GM12878 (cell line): ENCODE measurements at regions not wholly inside any gene's neighbourhood (a gene's known extent, or its start where the extent isn't known, plus 50 kb on each side); places are given as distances from the start of the nearest gene placed in this dataset.

Experiments used
- CHD1 ChIP-seq: IDR thresholded peaks from 2 replicates; pipeline ENCODE4 v1.6.1; 2012; ENCODE audit warnings: low read depth, low read length, improper control_type of control experiment
- EZH2 ChIP-seq: IDR thresholded peaks from 2 replicates; pipeline ENCODE4 v1.6.1; 2012; ENCODE audit warnings: low read depth, mild to moderate bottlenecking, control low read depth, inconsistent platforms, low read length, borderline replicate concordance; ENCODE audit not compliant: control insufficient read depth
- POLR2A ChIP-seq: IDR thresholded peaks from 2 replicates; pipeline ENCODE4 v1.6.1; 2011; ENCODE audit warnings: low read depth, mild to moderate bottlenecking, low read length

DNA sequence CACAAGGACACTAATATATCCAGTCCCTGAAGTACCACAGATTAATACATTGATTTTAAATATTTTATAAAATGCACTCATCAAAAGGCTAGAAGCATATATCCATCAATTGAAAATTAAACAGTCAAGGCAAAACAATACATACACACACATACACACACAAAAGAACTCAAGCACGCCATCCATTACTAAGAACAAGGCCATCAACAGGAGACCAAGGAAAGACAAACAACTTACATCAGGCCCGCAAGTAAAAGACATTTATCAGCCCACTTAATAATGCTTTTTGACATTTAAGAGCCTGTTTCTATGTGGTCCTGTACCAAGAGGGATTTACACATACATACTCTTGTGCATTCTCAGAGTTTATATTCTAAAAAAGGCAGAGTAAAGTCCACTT, 50.0 kb upstream of the ZNF827 start:
- no peak for TF ChIP-seq EZH2
- no peak for TF ChIP-seq CHD1
- no peak for TF ChIP-seq POLR2A
